B cell (primary cell): ENCODE measurements at regions not wholly inside any gene's neighbourhood (a gene's known extent, or its start where the extent isn't known, plus 50 kb on each side); places are given as distances from the start of the nearest gene placed in this dataset.

Experiments
- CTCF ChIP-seq: fragments of 200-600 bp; IDR thresholded peaks from one replicate; pipeline ENCODE4 v1.8.0; 2022; ENCODE audit warnings: antibody characterized with exemption, mild to moderate bottlenecking
- EZH2 ChIP-seq: IDR thresholded peaks from 2 replicates; pipeline ENCODE4 v1.6.1; 2012; ENCODE audit warnings: borderline replicate concordance, low read depth, mild to moderate bottlenecking, moderate library complexity, low read length; ENCODE audit not compliant: insufficient read depth, poor library complexity, severe bottlenecking

- TF ChIP-seq CTCF (no peak), EZH2 (no peak)
These were observed 83.4 kb downstream of the CLDN1 start for GRCh38 chr3:190238871-190239270.
